ENCODE measurements at regions not wholly inside any gene's neighbourhood (a gene's known extent, or its start where the extent isn't known, plus 50 kb on each side); places are given as distances from the start of the nearest gene placed in this dataset.

DNA sequence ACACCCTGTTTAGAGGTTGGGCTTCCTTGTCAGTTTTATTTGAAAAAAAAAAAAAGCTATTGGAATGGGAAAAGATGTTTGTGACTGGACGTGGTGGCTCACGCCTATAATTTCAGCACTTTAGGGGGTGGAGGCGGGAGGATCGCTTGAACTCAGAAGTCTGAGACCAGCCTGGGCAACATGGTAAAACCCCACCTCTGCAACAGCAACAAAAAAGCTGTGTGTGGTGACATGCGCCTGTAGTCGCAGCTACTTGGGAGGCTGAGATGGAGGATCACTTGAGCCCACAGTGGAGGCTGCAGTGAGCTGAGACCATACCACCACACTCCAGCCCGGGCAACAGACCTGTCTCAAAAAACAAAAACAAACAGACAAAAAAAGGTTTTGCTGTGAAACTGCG is 66.1 kb upstream of the SIAH1 start:
- no peaks in the 10 kb centered on the region for H3K9me3 ChIP-seq
- no peaks in the 10 kb centered on the region for H3K27me3 ChIP-seq
- H3K4me1 ChIP-seq: peaks cover 0 to 10% (median 0%) of the 10 kb centered on the region in 3 donors
- H3K36me3 ChIP-seq: no peaks in the 10 kb centered on the region
- H3K27ac ChIP-seq: no peak overlapping the region
- intact Hi-C loops (cut with DNase I): no loop called here
- 94 to 95% methylated on average over 8 of the region's 8 CpGs for WGBS, 2 donors
- no peak overlapping the region for H3K4me3 ChIP-seq
- DNase-seq: no peak
- TF ChIP-seq POLR2A (IDR thresholded peaks at IDR 0.05): no peak

- DNase-seq: no peak
- H3K27me3 ChIP-seq: no peaks in the 10 kb centered on the region
- peaks cover 0 to 17% (median under 1%) of the 10 kb centered on the region in 3 donors for H3K4me1 ChIP-seq
- no peaks in the 10 kb centered on the region for H3K9me3 ChIP-seq
- TF ChIP-seq CTCF (IDR thresholded peaks at IDR 0.05): no peak
- H3K36me3 ChIP-seq: no peaks in the 10 kb centered on the region
- intact Hi-C loops (cut with DNase I): no loop called here
- H3K4me3 ChIP-seq: no peak overlapping the region
- no peak overlapping the region for H3K27ac ChIP-seq
- 50 to 74% methylated on average over 1 of the region's 1 CpG for WGBS, 2 donors
These were observed 65.2 kb upstream of the SIAH1 start for GRCh38 chr16:48450367-48450766.

GRCh38 chr16:48448841-48449481 is 63.7 kb upstream of the SIAH1 start:
- H3K4me1 ChIP-seq: peaks cover 0 to 27% (median 7%) of the 10 kb centered on the region in 3 donors
- TF ChIP-seq CTCF (IDR thresholded peaks at IDR 0.05): no peak
- TF ChIP-seq POLR2A (IDR thresholded peaks at IDR 0.05): no peak
- no peak overlapping the region for H3K27ac ChIP-seq
- no peaks in the 10 kb centered on the region for H3K9me3 ChIP-seq
- no peaks in the 10 kb centered on the region for H3K27me3 ChIP-seq
- DNase-seq: no peak
- no peaks in the 10 kb centered on the region for H3K36me3 ChIP-seq
- intact Hi-C loops (cut with DNase I): no loop called here
- no peak overlapping the region for H3K4me3 ChIP-seq
- 92 to 96% methylated on average over 4 to 8 of the region's 9 CpGs for WGBS, 2 donors

DNA sequence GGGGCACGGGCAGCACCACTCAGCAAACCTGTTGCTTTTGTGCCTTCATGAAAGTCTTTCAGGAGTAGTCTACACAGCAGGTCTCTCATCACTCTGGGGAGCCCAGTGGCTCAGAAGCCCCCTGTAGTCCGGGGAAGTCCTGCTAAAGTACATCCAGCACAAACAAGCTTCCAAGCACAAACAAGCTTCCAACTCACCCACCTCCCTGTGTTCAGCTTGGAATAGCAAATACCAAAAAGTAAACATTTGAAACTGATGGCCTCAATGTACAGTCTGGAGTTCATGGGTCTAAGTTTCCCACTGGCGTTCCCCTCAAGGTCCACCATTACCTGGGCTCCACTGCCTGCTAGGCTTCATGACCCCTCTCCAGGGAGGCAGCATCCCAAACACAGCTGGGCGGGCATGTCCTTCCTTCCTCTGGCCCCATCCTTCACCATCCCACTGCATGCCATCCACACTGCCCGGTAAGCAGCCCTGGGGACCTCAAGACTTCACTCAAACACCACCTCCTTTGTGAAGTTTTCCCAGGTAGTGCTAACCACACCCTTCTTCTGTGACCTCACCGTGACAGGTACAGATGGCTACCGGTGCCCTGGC is 62.8 kb upstream of the SIAH1 start:
- no peaks in the 10 kb centered on the region for H3K36me3 ChIP-seq
- no peak for DNase-seq
- no peak overlapping the region for H3K27ac ChIP-seq
- TF ChIP-seq POLR2A (IDR thresholded peaks at IDR 0.05) (no peak), CTCF (IDR thresholded peaks at IDR 0.05) (no peak)
- no peaks in the 10 kb centered on the region for H3K27me3 ChIP-seq
- WGBS, 2 donors: 82 to 85% methylated on average over 6 to 7 of the region's 7 CpGs
- H3K9me3 ChIP-seq: no peaks in the 10 kb centered on the region
- peaks cover 0 to 23% (median 7%) of the 10 kb centered on the region in 3 donors for H3K4me1 ChIP-seq
- no peak overlapping the region for H3K4me3 ChIP-seq
- intact Hi-C loops (cut with DNase I): no loop called here

- Histone ChIP-seq H3K36me3 (no peaks in the 10 kb centered on the region), H3K27ac (no peak overlapping the region), H3K9me3 (no peaks in the 10 kb centered on the region), H3K4me3 (no peak overlapping the region), H3K27me3 (no peaks in the 10 kb centered on the region), H3K4me1 (peaks cover 0 to 23% (median 7%) of the 10 kb centered on the region in 3 donors)
- no peak for DNase-seq
- WGBS, 2 donors: 86 to 87% methylated on average over 3 to 8 of the region's 8 CpGs
- TF ChIP-seq POLR2A (IDR thresholded peaks at IDR 0.05) (no peak), CTCF (IDR thresholded peaks at IDR 0.05) (no peak)
- intact Hi-C loops (cut with DNase I): no loop called here
These were observed 62.2 kb upstream of the SIAH1 start for GRCh38 chr16:48447428-48447827.

All from esophagus squamous epithelium (tissue), 5 donors.